Activated naive CD8-positive, alpha-beta T cell treated with anti-CD3 and anti-CD28 coated beads, Interleukin-2, amount 10 ng/mL, durations not matched to agents 7 days and 5 days (primary cell): ENCODE measurements at regions not wholly inside any gene's neighbourhood (a gene's known extent, or its start where the extent isn't known, plus 50 kb on each side); places are given as distances from the start of the nearest gene placed in this dataset.

Experiments
- ATAC-seq: fragments of 150-1000 bp; cut with Tn5 transposase; one replicate; pipeline ENCODE4 v1.10.0; 2021; ENCODE audit warnings: low read depth, moderate library complexity
- POLR2A ChIA-PET: fragments of 350-600 bp; sonication (Branson Sonifier 250); formaldehyde crosslinking; loops from one replicate; lab custom pipeline; 2021; ENCODE audit warnings: antibody characterized with exemption; lab: Charles Lee
- DNase-seq: peaks from one replicate; pipeline ENCODE4 v3.0.0; 2021
- H3K27ac Mint-ChIP-seq: one replicate; pipeline ENCODE4 v1.8.0; 2022; ENCODE audit warnings: mild to moderate bottlenecking, mixed read lengths
- H3K27me3 Mint-ChIP-seq: one replicate; pipeline ENCODE4 v1.8.0; 2022; ENCODE audit warnings: mild to moderate bottlenecking, moderate library complexity, mixed read lengths
- H3K36me3 Mint-ChIP-seq: one replicate; pipeline ENCODE4 v1.8.0; 2021; ENCODE audit warnings: mild to moderate bottlenecking, mixed read lengths
- H3K4me1 Mint-ChIP-seq: one replicate; pipeline ENCODE4 v1.8.0; 2021; ENCODE audit warnings: mixed read lengths
- H3K4me3 Mint-ChIP-seq: one replicate; pipeline ENCODE4 v1.8.0; 2022; ENCODE audit warnings: mild to moderate bottlenecking, moderate library complexity, mixed read lengths
- H3K9me3 Mint-ChIP-seq: one replicate; pipeline ENCODE4 v1.8.0; 2021; ENCODE audit warnings: mixed read lengths

DNA sequence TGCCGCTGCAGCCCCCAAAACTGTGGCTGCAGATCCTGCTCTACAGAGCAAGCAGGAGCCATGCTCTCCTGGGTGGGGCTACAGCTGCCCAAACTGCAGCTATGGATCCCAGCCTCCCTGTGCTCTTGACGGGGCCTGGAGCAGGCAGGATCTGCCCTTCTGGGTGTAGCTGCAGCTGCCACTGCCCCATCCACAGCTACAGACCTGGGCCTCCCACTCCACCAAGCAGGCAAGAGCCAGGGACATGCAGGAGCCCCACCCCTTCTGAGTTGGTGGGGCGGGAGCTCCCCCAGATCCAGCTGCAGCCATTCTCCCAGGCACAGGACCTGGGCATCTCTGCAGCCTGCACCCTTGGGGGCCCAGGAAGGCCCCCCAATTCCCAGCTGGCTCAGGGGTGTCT is 551.2 kb upstream of the CA10 start:
- no peaks in the 10 kb centered on the region for H3K36me3 Mint-ChIP-seq
- POLR2A ChIA-PET, result no interaction called here
- peaks cover 6% of the 10 kb centered on the region for H3K9me3 Mint-ChIP-seq
- H3K4me3 Mint-ChIP-seq, result no peak overlapping the region
- DNase-seq (no peak), ATAC-seq (no peak)
- H3K27ac Mint-ChIP-seq, result no peak overlapping the region
- H3K27me3 Mint-ChIP-seq, result no peaks in the 10 kb centered on the region
- H3K4me1 Mint-ChIP-seq, result no peaks in the 10 kb centered on the region

DNA sequence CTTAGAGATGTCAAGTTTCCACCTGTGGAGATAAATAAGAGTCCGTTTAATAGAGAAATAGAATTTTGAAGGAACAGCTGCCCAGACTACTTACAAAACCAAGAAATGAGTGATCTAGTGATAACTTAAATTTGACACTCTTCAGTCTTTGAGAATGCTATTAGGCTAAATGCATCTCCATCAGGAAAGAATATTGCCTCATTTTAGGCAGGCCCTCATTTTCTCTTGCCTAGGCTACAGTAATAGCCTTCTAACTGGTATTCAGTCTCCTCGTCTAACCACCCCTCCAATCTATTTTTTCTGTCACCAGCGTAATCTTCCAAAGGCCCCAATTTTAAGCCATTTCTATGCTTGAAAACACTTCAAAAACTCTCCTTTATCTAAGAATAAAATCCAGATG is 537.8 kb upstream of the CA10 start:
- no peak overlapping the region for H3K27ac Mint-ChIP-seq
- H3K4me3 Mint-ChIP-seq, result no peak overlapping the region
- no peak for ATAC-seq
- no peaks in the 10 kb centered on the region for H3K9me3 Mint-ChIP-seq
- no peaks in the 10 kb centered on the region for H3K4me1 Mint-ChIP-seq
- DNase-seq, result no peak
- H3K36me3 Mint-ChIP-seq, result no peaks in the 10 kb centered on the region
- H3K27me3 Mint-ChIP-seq, result no peaks in the 10 kb centered on the region
- POLR2A ChIA-PET, result no interaction called here

DNA sequence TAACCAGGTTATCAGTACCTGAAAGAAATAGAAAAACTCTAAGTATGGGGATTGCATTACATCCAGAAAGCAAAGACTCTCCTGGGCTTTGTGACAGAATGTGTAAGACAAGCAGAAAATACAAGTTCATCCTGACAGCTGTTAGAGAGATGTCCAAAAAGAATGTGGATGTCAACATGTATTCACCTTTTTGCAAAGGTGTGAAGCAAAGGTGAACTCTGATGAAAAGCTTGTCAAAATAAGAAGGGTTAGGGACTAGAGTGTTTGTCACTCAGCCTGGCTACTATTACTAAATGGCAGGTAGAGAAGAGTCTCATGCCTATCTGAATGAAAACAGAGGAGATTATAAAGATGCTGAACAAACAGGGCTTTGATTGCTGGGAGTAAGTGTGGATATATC is 527.6 kb upstream of the CA10 start:
- POLR2A ChIA-PET, result no interaction called here
- Mint-ChIP-seq H3K27ac (no peak overlapping the region), H3K4me1 (no peaks in the 10 kb centered on the region), H3K4me3 (no peak overlapping the region), H3K27me3 (no peaks in the 10 kb centered on the region), H3K36me3 (no peaks in the 10 kb centered on the region), H3K9me3 (no peaks in the 10 kb centered on the region)
- DNase-seq (no peak), ATAC-seq (no peak)

DNA sequence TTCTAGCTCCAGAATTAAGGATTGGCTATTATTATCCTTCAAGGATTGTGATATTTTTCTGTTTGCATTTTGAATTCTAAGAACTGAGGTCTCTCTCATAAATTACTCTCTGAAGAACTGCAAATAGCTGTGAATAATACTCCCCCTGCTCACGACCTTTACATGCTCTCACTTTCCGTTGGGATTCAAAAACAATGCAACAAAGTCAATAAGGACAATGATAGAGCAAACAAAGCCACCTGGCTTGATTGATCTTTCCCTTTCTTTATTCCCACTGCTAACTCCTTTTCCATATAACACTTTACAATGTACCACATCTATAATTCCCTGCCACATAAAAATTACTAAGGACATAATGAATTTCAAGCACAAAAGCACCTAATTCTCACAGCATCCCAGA is 523.0 kb upstream of the CA10 start:
- ATAC-seq (no peak), DNase-seq (no peak)
- Mint-ChIP-seq H3K36me3 (no peaks in the 10 kb centered on the region), H3K27me3 (no peaks in the 10 kb centered on the region), H3K27ac (no peak overlapping the region), H3K4me1 (no peaks in the 10 kb centered on the region), H3K4me3 (no peak overlapping the region), H3K9me3 (peaks cover 10% of the 10 kb centered on the region)
- POLR2A ChIA-PET, result no interaction called here

DNA sequence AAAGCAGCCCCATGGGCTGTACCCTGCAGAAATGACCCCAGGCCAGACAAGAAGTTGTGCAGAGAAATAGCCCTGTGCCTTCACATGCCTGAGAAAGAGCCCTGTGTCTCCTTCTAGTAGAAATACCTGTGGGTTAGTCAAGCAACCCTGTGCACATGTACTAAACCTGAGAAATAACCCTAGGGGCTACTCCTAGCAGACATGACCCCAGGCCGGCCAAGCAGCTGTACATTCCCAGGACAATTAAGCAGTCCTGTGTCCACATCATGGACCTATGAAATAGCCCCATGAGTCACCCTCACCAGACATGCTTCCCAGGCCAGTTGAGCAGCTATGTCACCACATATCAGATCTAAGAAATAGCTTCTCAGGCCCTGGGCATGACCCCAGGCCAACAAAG is 519.7 kb upstream of the CA10 start:
- no peak overlapping the region for H3K27ac Mint-ChIP-seq

DNA sequence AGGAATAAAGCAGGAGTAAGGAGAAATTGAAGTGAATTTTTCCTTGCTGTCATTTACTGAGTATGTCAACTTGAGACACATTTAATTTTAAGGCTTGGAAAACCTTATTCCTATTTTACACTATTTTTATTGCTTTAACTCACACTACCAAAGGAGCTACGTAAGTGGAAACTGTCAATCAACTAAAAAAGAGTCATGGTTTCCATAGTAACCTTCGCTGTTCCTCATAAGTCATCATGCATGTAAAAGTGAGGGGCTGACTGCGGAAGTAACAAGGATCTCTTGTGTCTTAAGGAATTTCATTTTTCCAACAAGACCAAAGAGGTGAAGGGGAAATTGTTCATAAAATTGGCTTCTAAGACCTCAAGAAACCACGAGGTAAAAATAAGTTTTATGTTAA is 516.2 kb upstream of the CA10 start:
- Mint-ChIP-seq H3K4me1 (no peaks in the 10 kb centered on the region), H3K27ac (no peak overlapping the region), H3K4me3 (no peak overlapping the region), H3K36me3 (no peaks in the 10 kb centered on the region), H3K27me3 (no peaks in the 10 kb centered on the region), H3K9me3 (peaks cover 8% of the 10 kb centered on the region)
- POLR2A ChIA-PET, result no interaction called here
- ATAC-seq, result no peak
- no peak for DNase-seq

More for the DNA sequence above, 519.7 kb upstream of the CA10 start:
- H3K4me1 Mint-ChIP-seq, result no peaks in the 10 kb centered on the region
- DNase-seq, result no peak
- H3K27me3 Mint-ChIP-seq, result no peaks in the 10 kb centered on the region
- no peaks in the 10 kb centered on the region for H3K36me3 Mint-ChIP-seq
- no peak for ATAC-seq
- H3K9me3 Mint-ChIP-seq, result peaks cover 10% of the 10 kb centered on the region
- H3K4me3 Mint-ChIP-seq, result no peak overlapping the region
- POLR2A ChIA-PET, result no interaction called here

DNA sequence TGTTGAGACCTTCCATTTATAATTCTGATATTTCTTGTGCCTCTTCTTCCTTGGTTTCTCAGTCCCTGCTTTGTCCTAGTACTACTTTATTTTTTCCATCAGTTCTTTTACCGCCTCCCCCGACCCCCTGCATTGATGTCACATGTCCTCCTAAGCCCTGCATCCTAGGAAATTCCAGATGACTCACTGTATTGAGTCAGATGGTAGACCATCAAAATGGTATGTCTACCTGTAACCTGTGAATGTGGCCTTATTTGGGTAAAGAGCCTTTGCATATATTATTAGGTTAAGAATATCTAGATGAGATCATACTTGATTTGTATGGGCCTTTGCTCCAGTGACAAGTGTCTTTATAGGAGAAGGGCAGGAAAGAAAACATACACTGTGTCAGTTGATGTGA is 515.3 kb upstream of the CA10 start:
- Mint-ChIP-seq H3K27ac (no peak overlapping the region), H3K4me3 (no peak overlapping the region), H3K27me3 (no peaks in the 10 kb centered on the region), H3K4me1 (no peaks in the 10 kb centered on the region), H3K36me3 (no peaks in the 10 kb centered on the region), H3K9me3 (peaks cover 7% of the 10 kb centered on the region)
- DNase-seq, result no peak
- POLR2A ChIA-PET, result no interaction called here
- no peak for ATAC-seq

DNA sequence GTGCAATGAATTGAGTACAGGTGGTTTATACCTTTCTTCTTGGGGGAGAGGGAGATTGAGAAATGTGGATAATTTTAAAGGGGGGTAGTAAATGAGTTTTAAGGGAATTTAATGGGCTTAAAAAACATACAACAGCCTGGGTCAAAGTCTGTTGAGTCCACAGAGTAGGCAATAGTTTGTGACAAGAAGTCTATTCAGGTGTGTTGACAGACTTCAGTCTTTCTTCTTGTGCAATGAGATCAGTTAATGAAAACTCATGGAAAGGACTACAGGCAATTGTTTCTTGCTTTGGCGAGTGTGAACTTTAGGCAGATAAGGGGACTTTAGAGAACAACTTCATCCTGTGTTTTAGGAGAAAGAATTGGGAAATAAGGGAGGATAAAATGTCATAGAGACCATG is 507.8 kb upstream of the CA10 start:
- Mint-ChIP-seq H3K36me3 (no peaks in the 10 kb centered on the region), H3K27ac (no peak overlapping the region), H3K27me3 (no peaks in the 10 kb centered on the region), H3K9me3 (peaks cover 2% of the 10 kb centered on the region), H3K4me3 (no peak overlapping the region), H3K4me1 (no peaks in the 10 kb centered on the region)
- DNase-seq, result no peak
- ATAC-seq, result no peak
- POLR2A ChIA-PET, result no interaction called here

DNA sequence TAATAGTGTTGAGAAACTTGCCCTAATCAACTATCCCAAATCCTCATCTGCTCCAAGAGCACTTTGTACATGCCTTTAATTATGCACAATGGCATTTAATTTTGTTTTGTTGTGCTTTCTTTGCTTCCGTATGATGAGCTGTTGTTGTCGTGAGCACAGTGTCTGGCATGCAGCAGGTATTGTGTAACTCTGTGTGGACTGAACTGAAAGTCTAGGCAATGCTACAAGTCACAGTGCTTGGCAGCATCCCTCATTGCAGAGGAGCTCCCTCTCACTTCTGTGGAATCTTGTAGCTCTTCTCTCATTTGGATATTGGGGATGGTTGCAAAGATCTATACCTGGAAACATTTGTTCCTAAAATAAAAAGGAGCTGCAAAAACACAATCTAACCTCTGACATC is 502.2 kb upstream of the CA10 start:
- ATAC-seq, result no peak
- Mint-ChIP-seq H3K36me3 (no peaks in the 10 kb centered on the region), H3K4me3 (no peak overlapping the region), H3K27ac (no peak overlapping the region), H3K27me3 (no peaks in the 10 kb centered on the region), H3K4me1 (no peaks in the 10 kb centered on the region), H3K9me3 (no peaks in the 10 kb centered on the region)
- POLR2A ChIA-PET, result no interaction called here
- DNase-seq, result no peak

DNA sequence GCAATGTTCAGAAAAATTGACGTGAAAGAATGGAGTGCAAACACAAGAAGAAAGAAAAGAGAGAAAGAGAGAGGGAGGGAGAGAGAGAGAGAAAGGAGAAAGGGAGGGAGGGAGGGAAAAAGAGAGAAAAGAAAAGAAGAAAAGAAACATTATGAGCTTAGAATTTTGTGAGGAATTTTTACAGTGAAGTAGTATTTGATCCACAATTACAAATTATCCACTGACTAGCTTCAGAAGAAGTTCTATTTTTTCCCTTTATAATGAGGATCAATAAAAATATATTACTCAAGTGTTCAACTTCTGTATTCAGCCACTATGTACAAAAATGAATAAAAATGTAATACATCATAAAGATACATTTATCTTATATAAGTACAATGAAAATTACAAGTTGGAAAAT is 494.5 kb upstream of the CA10 start:
- H3K27me3 Mint-ChIP-seq, result no peaks in the 10 kb centered on the region
- peaks cover 2% of the 10 kb centered on the region for H3K9me3 Mint-ChIP-seq
- POLR2A ChIA-PET, result no interaction called here
- DNase-seq, result no peak
- no peaks in the 10 kb centered on the region for H3K4me1 Mint-ChIP-seq
- H3K27ac Mint-ChIP-seq, result no peak overlapping the region
- no peaks in the 10 kb centered on the region for H3K36me3 Mint-ChIP-seq
- ATAC-seq, result no peak
- H3K4me3 Mint-ChIP-seq, result no peak overlapping the region

DNA sequence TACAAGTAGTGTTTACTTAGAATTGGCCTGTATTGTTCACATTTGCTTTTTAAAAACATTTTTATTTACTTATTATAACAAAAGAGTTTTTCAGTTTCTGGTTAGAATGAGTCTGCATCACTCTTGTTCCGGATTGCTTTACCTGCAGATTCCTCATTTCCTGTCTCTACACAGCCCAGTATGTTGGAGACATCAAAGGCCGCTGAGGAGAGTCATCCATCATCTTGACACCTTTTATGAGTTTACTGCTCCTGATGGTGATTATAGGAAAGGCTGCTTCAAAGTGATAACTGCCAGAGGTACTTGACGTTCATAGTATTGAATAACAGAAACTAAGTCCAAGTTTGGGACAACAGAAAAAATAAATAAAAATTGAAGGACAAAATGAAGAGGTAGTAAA is 490.5 kb upstream of the CA10 start:
- Mint-ChIP-seq H3K4me1 (no peaks in the 10 kb centered on the region), H3K27me3 (no peaks in the 10 kb centered on the region), H3K9me3 (peaks cover 2% of the 10 kb centered on the region), H3K4me3 (no peak overlapping the region), H3K27ac (no peak overlapping the region), H3K36me3 (no peaks in the 10 kb centered on the region)
- DNase-seq, result no peak
- ATAC-seq, result no peak
- POLR2A ChIA-PET, result no interaction called here

DNA sequence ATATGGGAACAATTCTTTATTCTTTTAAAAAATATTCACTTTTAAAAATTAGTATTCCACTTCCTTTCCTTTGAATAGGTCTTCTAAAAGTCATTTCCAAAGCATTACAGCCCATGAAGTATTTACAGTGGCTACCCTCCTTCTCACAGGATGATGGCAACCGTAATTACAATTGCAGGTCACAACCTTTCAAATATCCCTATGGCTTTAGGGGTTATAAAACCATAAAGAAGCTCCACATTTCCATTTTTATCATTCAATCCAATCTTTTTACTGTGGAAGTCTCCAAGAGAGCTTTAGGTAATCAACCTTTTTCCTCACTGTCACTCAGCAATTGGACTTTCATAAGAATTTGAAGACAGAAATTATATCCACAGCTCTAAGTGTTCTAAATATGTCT is 488.9 kb upstream of the CA10 start:
- Mint-ChIP-seq H3K9me3 (peaks cover 2% of the 10 kb centered on the region), H3K4me3 (no peak overlapping the region), H3K36me3 (no peaks in the 10 kb centered on the region), H3K4me1 (no peaks in the 10 kb centered on the region), H3K27ac (no peak overlapping the region), H3K27me3 (no peaks in the 10 kb centered on the region)
- DNase-seq (no peak), ATAC-seq (no peak)
- POLR2A ChIA-PET, result no interaction called here

DNA sequence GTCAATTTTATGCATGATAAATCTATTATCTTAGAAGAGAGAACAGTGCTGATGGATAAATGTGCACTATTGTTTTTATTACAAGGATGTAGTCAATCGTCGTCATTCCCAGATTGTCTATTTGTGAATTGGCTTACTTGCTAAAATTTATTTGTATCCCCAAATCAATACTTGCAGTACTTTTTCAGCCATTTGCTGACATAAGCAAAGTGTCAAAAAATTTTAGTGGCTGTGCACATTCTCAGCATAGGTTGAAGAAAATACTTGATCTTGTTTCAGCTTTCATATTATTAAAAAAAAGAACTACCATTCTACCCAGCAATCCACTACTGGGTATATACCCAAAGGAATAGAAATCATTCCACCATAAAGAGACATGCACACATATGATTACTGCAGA is 477.9 kb upstream of the CA10 start:
- Mint-ChIP-seq H3K27me3 (no peaks in the 10 kb centered on the region), H3K4me3 (no peak overlapping the region), H3K36me3 (no peaks in the 10 kb centered on the region), H3K9me3 (peaks cover 5% of the 10 kb centered on the region), H3K27ac (no peak overlapping the region), H3K4me1 (no peaks in the 10 kb centered on the region)
- POLR2A ChIA-PET, result no interaction called here
- DNase-seq (no peak), ATAC-seq (no peak)

DNA sequence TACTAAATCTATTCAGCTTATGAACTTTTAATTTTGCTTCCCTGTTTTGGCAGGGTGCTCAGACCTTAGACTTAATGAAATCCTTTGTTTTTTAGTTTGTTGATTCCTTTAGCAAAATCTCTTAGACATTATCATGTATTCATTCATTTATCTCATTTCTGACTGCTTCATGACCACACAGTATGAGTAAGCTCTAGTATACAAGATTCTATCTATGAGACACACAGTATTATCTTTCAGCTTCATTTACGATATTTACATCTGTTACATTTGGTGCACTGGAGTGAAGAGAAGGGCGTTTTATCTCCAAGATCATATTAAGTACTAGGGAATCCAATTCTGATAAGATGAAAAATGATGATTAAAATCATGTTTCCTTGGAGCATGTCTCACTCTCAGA is 448.1 kb upstream of the CA10 start:
- no peak overlapping the region for H3K4me3 Mint-ChIP-seq
- H3K9me3 Mint-ChIP-seq, result no peaks in the 10 kb centered on the region
- DNase-seq (no peak), ATAC-seq (no peak)
- no peak overlapping the region for H3K27ac Mint-ChIP-seq
- POLR2A ChIA-PET, result no interaction called here
- H3K36me3 Mint-ChIP-seq, result no peaks in the 10 kb centered on the region
- H3K4me1 Mint-ChIP-seq, result no peaks in the 10 kb centered on the region
- no peaks in the 10 kb centered on the region for H3K27me3 Mint-ChIP-seq

DNA sequence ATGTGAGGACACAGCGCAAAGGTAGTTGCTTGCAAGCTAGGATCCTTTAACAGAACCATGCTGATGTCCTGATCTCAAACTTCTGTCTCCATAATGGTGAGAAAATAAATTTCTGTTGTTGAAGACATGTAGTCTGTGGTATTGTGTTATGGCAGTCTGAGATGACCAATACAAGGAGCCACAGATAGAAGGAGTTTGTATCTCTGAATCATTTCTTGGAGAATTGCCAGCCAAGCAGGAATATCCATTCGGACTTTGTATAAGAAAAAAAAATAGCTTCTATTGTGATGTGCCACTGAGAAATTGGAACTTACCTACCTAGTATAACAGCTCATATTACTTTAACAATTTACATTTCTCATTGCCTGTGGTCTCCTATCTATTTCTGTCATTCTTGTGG is 447.6 kb upstream of the CA10 start:
- Mint-ChIP-seq H3K4me1 (no peaks in the 10 kb centered on the region), H3K27ac (no peak overlapping the region), H3K36me3 (no peaks in the 10 kb centered on the region), H3K9me3 (no peaks in the 10 kb centered on the region), H3K4me3 (no peak overlapping the region), H3K27me3 (no peaks in the 10 kb centered on the region)
- no peak for ATAC-seq
- POLR2A ChIA-PET, result no interaction called here
- DNase-seq, result no peak
